ENCODE measurements at regions not wholly inside any gene's neighbourhood (a gene's known extent, or its start where the extent isn't known, plus 50 kb on each side); places are given as distances from the start of the nearest gene placed in this dataset.

- TF ChIP-seq CTCF (IDR thresholded peaks at IDR 0.05) (no peak), POLR2A (IDR thresholded peaks at IDR 0.05) (no peak)
Observed at GRCh38 chr7:98521089-98521692, 95.9 kb upstream of the NPTX2 start.

All from tibial nerve (tissue), 3 donors.